Neural cell (in vitro differentiated cells): ENCODE measurements at regions not wholly inside any gene's neighbourhood (a gene's known extent, or its start where the extent isn't known, plus 50 kb on each side); places are given as distances from the start of the nearest gene placed in this dataset.

Source experiments
- EP300 ChIP-seq: fragments of 450-650 bp; conservative IDR thresholded peaks from 2 replicates; pipeline ENCODE4 v1.6.1; 2014; ENCODE audit warnings: antibody characterized with exemption, mild to moderate bottlenecking, moderate library complexity; ENCODE audit not compliant: poor library complexity, severe bottlenecking
- EZH2 ChIP-seq: fragments of 200-600, 300-800 bp; shearing (Covaris generic), sonication (generic); IDR thresholded peaks from 2 replicates; pipeline ENCODE4 v1.6.1; 2014; ENCODE audit warnings: antibody characterized with exemption, low read length, borderline replicate concordance, mild to moderate bottlenecking; ENCODE audit not compliant: insufficient read depth, poor library complexity, severe bottlenecking
- POLR2AphosphoS5 ChIP-seq: IDR thresholded peaks from 2 replicates; pipeline ENCODE4 v1.6.1; 2012
- RAD21 ChIP-seq: fragments of 450-650 bp; conservative IDR thresholded peaks from 2 replicates; pipeline ENCODE4 v1.6.1; 2014; ENCODE audit warnings: antibody characterized with exemption, mild to moderate bottlenecking, moderate library complexity
- SMC3 ChIP-seq: fragments of 450-650 bp; conservative IDR thresholded peaks from 2 replicates; pipeline ENCODE4 v1.6.1; 2014; ENCODE audit warnings: antibody characterized with exemption, mild to moderate bottlenecking, moderate library complexity; ENCODE audit not compliant: poor library complexity
- TF ChIP-seq, protein P1 (sequence below): fragments of 450-650 bp; IDR thresholded peaks from 2 replicates; pipeline ENCODE4 v1.5.1; 2014; ENCODE audit warnings: antibody characterized with exemption, mild to moderate bottlenecking, moderate library complexity; ENCODE audit not compliant: poor library complexity, severe bottlenecking
- TF ChIP-seq, protein P2 (sequence below): IDR thresholded peaks from 2 replicates; pipeline ENCODE4 v1.6.1; 2012; ENCODE audit warnings: borderline replicate concordance

DNA sequence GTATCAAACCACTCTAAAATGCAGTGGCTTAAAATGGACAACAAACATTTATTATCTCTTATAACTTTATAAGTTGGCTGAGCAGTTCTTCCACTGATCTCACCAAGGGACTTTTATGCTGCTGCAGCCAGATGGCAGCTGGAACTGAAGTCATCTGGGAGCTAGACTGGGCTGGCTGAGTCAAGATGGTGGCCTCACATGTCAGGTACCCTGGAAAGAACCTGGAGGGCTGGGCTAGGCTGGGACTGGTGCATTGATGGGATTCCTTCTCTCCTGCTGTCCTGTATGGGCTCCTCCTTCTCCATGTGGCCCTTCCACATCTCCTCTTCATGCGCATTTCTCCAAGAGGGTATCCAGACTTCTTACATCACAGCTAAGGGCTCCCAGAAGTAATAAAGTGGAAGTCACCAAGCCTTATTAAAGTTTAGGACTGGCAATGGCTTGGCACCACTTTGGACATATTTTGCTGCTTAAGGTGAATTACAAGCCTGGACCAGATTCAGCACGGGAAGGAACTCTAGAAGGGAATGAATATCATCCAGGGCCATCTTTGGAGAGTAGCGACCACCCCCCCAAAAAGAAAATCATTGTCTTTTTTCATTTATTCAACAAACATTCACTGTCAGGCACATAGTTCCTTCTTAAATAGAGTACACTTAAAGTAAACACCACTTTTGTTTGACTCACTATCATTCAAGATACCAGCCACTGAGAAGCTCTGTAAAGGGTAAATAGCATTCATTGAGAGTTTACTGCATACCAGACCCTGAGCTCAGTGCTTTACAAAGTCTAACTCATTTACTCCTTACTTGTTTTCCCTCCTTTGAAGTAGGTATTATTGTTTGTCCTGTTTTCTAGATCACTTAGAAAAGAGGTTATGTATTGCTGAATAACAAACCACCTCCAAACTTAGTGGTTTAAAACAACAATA is 138.0 kb downstream of the ZFP36L2 start:
- TF ChIP-seq, protein P1, sequence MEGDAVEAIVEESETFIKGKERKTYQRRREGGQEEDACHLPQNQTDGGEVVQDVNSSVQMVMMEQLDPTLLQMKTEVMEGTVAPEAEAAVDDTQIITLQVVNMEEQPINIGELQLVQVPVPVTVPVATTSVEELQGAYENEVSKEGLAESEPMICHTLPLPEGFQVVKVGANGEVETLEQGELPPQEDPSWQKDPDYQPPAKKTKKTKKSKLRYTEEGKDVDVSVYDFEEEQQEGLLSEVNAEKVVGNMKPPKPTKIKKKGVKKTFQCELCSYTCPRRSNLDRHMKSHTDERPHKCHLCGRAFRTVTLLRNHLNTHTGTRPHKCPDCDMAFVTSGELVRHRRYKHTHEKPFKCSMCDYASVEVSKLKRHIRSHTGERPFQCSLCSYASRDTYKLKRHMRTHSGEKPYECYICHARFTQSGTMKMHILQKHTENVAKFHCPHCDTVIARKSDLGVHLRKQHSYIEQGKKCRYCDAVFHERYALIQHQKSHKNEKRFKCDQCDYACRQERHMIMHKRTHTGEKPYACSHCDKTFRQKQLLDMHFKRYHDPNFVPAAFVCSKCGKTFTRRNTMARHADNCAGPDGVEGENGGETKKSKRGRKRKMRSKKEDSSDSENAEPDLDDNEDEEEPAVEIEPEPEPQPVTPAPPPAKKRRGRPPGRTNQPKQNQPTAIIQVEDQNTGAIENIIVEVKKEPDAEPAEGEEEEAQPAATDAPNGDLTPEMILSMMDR: no peak
- TF ChIP-seq POLR2AphosphoS5: no peak
- TF ChIP-seq RAD21: no peak
- TF ChIP-seq EZH2: no peak
- TF ChIP-seq EP300: no peak
- TF ChIP-seq SMC3: no peak
- TF ChIP-seq, protein P2, sequence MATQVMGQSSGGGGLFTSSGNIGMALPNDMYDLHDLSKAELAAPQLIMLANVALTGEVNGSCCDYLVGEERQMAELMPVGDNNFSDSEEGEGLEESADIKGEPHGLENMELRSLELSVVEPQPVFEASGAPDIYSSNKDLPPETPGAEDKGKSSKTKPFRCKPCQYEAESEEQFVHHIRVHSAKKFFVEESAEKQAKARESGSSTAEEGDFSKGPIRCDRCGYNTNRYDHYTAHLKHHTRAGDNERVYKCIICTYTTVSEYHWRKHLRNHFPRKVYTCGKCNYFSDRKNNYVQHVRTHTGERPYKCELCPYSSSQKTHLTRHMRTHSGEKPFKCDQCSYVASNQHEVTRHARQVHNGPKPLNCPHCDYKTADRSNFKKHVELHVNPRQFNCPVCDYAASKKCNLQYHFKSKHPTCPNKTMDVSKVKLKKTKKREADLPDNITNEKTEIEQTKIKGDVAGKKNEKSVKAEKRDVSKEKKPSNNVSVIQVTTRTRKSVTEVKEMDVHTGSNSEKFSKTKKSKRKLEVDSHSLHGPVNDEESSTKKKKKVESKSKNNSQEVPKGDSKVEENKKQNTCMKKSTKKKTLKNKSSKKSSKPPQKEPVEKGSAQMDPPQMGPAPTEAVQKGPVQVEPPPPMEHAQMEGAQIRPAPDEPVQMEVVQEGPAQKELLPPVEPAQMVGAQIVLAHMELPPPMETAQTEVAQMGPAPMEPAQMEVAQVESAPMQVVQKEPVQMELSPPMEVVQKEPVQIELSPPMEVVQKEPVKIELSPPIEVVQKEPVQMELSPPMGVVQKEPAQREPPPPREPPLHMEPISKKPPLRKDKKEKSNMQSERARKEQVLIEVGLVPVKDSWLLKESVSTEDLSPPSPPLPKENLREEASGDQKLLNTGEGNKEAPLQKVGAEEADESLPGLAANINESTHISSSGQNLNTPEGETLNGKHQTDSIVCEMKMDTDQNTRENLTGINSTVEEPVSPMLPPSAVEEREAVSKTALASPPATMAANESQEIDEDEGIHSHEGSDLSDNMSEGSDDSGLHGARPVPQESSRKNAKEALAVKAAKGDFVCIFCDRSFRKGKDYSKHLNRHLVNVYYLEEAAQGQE: no peak
